ENCODE measurements at regions not wholly inside any gene's neighbourhood (a gene's known extent, or its start where the extent isn't known, plus 50 kb on each side); places are given as distances from the start of the nearest gene placed in this dataset.

DNA sequence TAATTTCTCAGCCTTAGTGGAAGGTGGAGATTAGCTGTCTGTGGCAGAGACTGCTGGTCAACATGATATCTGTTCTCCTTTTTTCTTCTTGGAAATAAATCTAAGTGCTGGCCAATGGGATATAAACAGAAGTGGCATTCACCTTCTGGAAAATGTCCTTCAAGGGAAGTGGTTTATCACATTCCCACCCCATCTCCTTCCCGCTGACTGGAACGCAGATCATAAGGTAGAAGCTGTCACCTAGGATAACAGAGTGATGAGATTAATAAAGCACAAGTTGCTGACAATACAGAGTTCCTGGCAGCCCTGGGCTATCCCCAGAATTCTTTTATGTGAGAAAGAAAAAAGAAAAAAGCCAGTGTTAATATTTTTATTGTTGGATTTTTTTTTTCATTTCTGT, 109.7 kb upstream of the OSMR start:
- Histone ChIP-seq H3K9me3 (no peaks in the 10 kb centered on the region), H3K4me3 (no peak overlapping the region), H3K4me1 (no peaks in the 10 kb centered on the region), H3K36me3 (no peaks in the 10 kb centered on the region), H3K27me3 (no peaks in the 10 kb centered on the region), H3K27ac (no peak overlapping the region)
- intact Hi-C loops (cut with DNase I; ENCODE audit: low total_unique reads), result no loop called here
- no peak for TF ChIP-seq POLR2A (IDR thresholded peaks at IDR 0.05)
- no peak for TF ChIP-seq EP300 (IDR thresholded peaks at IDR 0.05)
- TF ChIP-seq, protein P1, sequence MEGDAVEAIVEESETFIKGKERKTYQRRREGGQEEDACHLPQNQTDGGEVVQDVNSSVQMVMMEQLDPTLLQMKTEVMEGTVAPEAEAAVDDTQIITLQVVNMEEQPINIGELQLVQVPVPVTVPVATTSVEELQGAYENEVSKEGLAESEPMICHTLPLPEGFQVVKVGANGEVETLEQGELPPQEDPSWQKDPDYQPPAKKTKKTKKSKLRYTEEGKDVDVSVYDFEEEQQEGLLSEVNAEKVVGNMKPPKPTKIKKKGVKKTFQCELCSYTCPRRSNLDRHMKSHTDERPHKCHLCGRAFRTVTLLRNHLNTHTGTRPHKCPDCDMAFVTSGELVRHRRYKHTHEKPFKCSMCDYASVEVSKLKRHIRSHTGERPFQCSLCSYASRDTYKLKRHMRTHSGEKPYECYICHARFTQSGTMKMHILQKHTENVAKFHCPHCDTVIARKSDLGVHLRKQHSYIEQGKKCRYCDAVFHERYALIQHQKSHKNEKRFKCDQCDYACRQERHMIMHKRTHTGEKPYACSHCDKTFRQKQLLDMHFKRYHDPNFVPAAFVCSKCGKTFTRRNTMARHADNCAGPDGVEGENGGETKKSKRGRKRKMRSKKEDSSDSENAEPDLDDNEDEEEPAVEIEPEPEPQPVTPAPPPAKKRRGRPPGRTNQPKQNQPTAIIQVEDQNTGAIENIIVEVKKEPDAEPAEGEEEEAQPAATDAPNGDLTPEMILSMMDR (IDR thresholded peaks at IDR 0.05), result no peak
- no peak for TF ChIP-seq POLR2AphosphoS5 (IDR thresholded peaks at IDR 0.05)
- 49 to 89% (median 76%) methylated on average over 2 of the region's 2 CpGs for WGBS, 5 donors
- DNase-seq, result no peak

GRCh38 chr5:38737976-38738375, 107.8 kb upstream of the OSMR start:
- no peak for DNase-seq
- Histone ChIP-seq H3K9me3 (peaks cover 0 to 6% (median 2%) of the 10 kb centered on the region in 4 donors), H3K4me3 (no peak overlapping the region), H3K27ac (no peak overlapping the region), H3K27me3 (no peaks in the 10 kb centered on the region), H3K4me1 (no peaks in the 10 kb centered on the region), H3K36me3 (no peaks in the 10 kb centered on the region)
- WGBS, 5 donors, result 90 to 95% (median 91%) methylated on average over 6 of the region's 6 CpGs
- TF ChIP-seq, protein P1 (IDR thresholded peaks at IDR 0.05), result no peak
- TF ChIP-seq POLR2A (IDR thresholded peaks at IDR 0.05), result no peak
- TF ChIP-seq POLR2AphosphoS5 (IDR thresholded peaks at IDR 0.05), result no peak
- no peak for TF ChIP-seq EP300 (IDR thresholded peaks at IDR 0.05)
- intact Hi-C loops (cut with DNase I; ENCODE audit: low total_unique reads), result no loop called here

DNA sequence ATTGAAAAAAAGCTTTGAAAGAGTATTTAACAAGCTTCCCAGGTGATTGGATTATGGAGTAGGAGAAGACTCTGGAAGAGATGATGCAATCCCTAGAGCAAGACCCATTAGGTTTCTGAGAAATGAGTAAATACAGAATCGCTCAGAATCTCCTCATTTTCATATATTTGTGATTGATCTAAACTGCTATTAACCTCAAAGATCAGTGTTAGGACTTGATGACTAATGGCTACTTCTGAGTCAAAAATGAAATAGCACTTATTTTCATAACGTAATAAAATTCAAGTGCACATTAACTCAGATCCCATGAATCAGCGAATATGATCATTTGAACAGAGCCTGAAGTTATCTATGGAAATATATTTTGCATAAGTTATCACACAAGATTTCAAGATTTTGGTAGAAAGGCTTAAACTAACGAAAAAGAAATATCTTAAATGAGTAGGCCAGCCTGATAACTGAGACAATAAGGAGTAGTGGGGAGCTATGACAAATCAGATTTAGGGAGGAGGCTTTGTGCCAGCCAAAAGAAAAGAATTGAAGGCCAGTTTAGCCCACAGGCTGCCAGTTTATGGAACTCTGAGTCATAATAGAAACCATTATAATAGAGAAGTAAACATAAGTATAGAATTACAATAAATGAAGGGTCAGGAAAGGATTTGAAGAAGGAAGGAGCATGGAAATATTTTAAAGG, 106.7 kb upstream of the OSMR start:
- intact Hi-C loops (cut with DNase I; ENCODE audit: low total_unique reads), result no loop called here
- WGBS, 5 donors, result 70 to 84% (median 77%) methylated on average over 4 of the region's 4 CpGs

GRCh38 chr5:38739705-38740045, 106.1 kb upstream of the OSMR start:
- H3K9me3 ChIP-seq, result peaks cover 0 to 17% (median 12%) of the 10 kb centered on the region in 4 donors
- H3K4me1 ChIP-seq, result no peaks in the 10 kb centered on the region
- no peak overlapping the region for H3K4me3 ChIP-seq
- no peaks in the 10 kb centered on the region for H3K27me3 ChIP-seq
- H3K27ac ChIP-seq, result no peak overlapping the region
- DNase-seq, result no peak
- 75 to 90% (median 80%) methylated on average over 1 of the region's 1 CpG for WGBS, 5 donors
- H3K36me3 ChIP-seq, result no peaks in the 10 kb centered on the region
- intact Hi-C loops (cut with DNase I; ENCODE audit: low total_unique reads), result no loop called here
- TF ChIP-seq POLR2AphosphoS5 (IDR thresholded peaks at IDR 0.05) (no peak), EP300 (IDR thresholded peaks at IDR 0.05) (no peak), POLR2A (IDR thresholded peaks at IDR 0.05) (no peak)
- TF ChIP-seq, protein P1 (IDR thresholded peaks at IDR 0.05), result no peak

More for the DNA sequence above, 106.7 kb upstream of the OSMR start:
- DNase-seq, result no peak
- H3K27ac ChIP-seq, result no peak overlapping the region
- no peaks in the 10 kb centered on the region for H3K36me3 ChIP-seq
- H3K9me3 ChIP-seq, result peaks cover 0 to 17% (median 12%) of the 10 kb centered on the region in 4 donors
- no peak overlapping the region for H3K4me3 ChIP-seq
- no peaks in the 10 kb centered on the region for H3K4me1 ChIP-seq
- TF ChIP-seq EP300 (IDR thresholded peaks at IDR 0.05) (no peak), POLR2A (IDR thresholded peaks at IDR 0.05) (no peak), POLR2AphosphoS5 (IDR thresholded peaks at IDR 0.05) (no peak)
- TF ChIP-seq, protein P1 (IDR thresholded peaks at IDR 0.05), result no peak
- no peaks in the 10 kb centered on the region for H3K27me3 ChIP-seq
